Neural crest cell (in vitro differentiated cells): ENCODE measurements at regions not wholly inside any gene's neighbourhood (a gene's known extent, or its start where the extent isn't known, plus 50 kb on each side); places are given as distances from the start of the nearest gene placed in this dataset.

Source experiments
- DNase-seq: peaks from one replicate; pipeline ENCODE4 v3.0.0; 2021; ENCODE audit warnings: low read depth, mixed read lengths, low spot score
- H3K27ac Mint-ChIP-seq: one replicate; pipeline ENCODE4 v1.8.0; 2021; ENCODE audit warnings: mild to moderate bottlenecking, mixed read lengths; ENCODE audit not compliant: unreplicated experiment
- H3K27me3 Mint-ChIP-seq: 2 replicates; pipeline ENCODE4 v1.8.0; 2021; ENCODE audit warnings: low read depth, mild to moderate bottlenecking, mixed read lengths
- H3K36me3 Mint-ChIP-seq: 2 replicates; pipeline ENCODE4 v1.8.0; 2021; ENCODE audit warnings: low read depth, mild to moderate bottlenecking, mixed read lengths
- H3K4me1 Mint-ChIP-seq: 2 replicates; pipeline ENCODE4 v1.8.0; 2021; ENCODE audit warnings: mixed read lengths
- H3K4me3 Mint-ChIP-seq: one replicate; pipeline ENCODE4 v1.8.0; 2021; ENCODE audit warnings: mild to moderate bottlenecking, mixed read lengths
- H3K9me3 Mint-ChIP-seq: 2 replicates; pipeline ENCODE4 v1.8.0; 2021; ENCODE audit warnings: mixed read lengths
- CTCF ChIP-seq: fragments of 200-600 bp; sonication (generic); conservative IDR thresholded peaks from 2 replicates; pipeline ENCODE4 v1.5.0; 2021; ENCODE audit warnings: antibody characterized with exemption, mild to moderate bottlenecking

GRCh38 chr2:157929871-157930667, 53.9 kb upstream of the ACVR1 start:
- Mint-ChIP-seq H3K27ac (no peak overlapping the region), H3K36me3 (no peaks in the 10 kb centered on the region), H3K9me3 (no peaks in the 10 kb centered on the region), H3K4me1 (peaks cover 19% of the 10 kb centered on the region), H3K27me3 (peaks cover 99% of the 10 kb centered on the region), H3K4me3 (no peak overlapping the region)
- TF ChIP-seq CTCF: no peak
- no peak for DNase-seq

- H3K9me3 Mint-ChIP-seq: no peaks in the 10 kb centered on the region
Measured at GRCh38 chr2:157928372-157928771, 52.2 kb upstream of the ACVR1 start.

GRCh38 chr2:157927155-157927554, 51.0 kb upstream of the ACVR1 start:
- Mint-ChIP-seq H3K4me3 (no peak overlapping the region), H3K4me1 (peaks cover 2% of the 10 kb centered on the region), H3K27me3 (peaks cover 99% of the 10 kb centered on the region), H3K27ac (no peak overlapping the region), H3K36me3 (no peaks in the 10 kb centered on the region), H3K9me3 (no peaks in the 10 kb centered on the region)
- TF ChIP-seq CTCF: no peak
- DNase-seq: no peak

More at GRCh38 chr2:157928372-157928771, 52.2 kb upstream of the ACVR1 start:
- no peak overlapping the region for H3K4me3 Mint-ChIP-seq
- H3K27ac Mint-ChIP-seq: no peak overlapping the region
- peaks cover 14% of the 10 kb centered on the region for H3K4me1 Mint-ChIP-seq
- no peak for DNase-seq
- H3K27me3 Mint-ChIP-seq: peaks cover 99% of the 10 kb centered on the region
- H3K36me3 Mint-ChIP-seq: no peaks in the 10 kb centered on the region
- TF ChIP-seq CTCF: no peak
